HCT116 (cell line): ENCODE measurements at regions not wholly inside any gene's neighbourhood (a gene's known extent, or its start where the extent isn't known, plus 50 kb on each side); places are given as distances from the start of the nearest gene placed in this dataset.

Source experiments
- ATAC-seq: fragments of 200-7000 bp; cut with Tn5 transposase; 2 replicates; pipeline ENCODE4 v1.9.1; 2020; ENCODE audit warnings: mild to moderate bottlenecking, moderate library complexity
- BruUV-seq: library from RNA; stranded (reverse); fragments of 400-500 nt; replicated peaks from 2 replicates; lab custom pipeline; 2021; lab: Mats Ljungman, UMichigan
- CTCF ChIA-PET: fragments of 300-600 bp; sonication (Branson Sonifier 250); formaldehyde crosslinking; loops from one replicate; lab custom pipeline; 2021; ENCODE audit warnings: antibody characterized with exemption; lab: Charles Lee
- POLR2A ChIA-PET: fragments of 300-600, 350-600 bp; sonication (Branson Sonifier 250); formaldehyde crosslinking; loops from one replicate; lab custom pipeline; 2021; ENCODE audit warnings: antibody characterized with exemption; lab: Charles Lee
- RAD21 ChIA-PET, 2 experiments: fragments of 300-600 bp; sonication (Branson Sonifier 250); formaldehyde crosslinking; loops; one replicate each; lab custom pipeline; 2023; ENCODE audit warnings: low total read pairs in 2 of 2; ENCODE audit not compliant: uncharacterized antibody in 2 of 2, unreplicated experiment in 2 of 2, low non-redundant PET in 1 of 2; lab: Charles Lee
- DNase-seq: peaks from one replicate; pipeline ENCODE4 v3.0.0-alpha.2; 2010; ENCODE audit warnings: low read depth, low spot score
- H2AFZ ChIP-seq: fragments of 200-600 bp; shearing (Covaris generic), sonication (generic); 2 replicates; pipeline ENCODE4 v1.6.1; 2017; ENCODE audit warnings: low read depth, mixed run types, mixed read lengths, antibody characterized with exemption, low read length; ENCODE audit not compliant: poor library complexity, severe bottlenecking
- H3K27ac ChIP-seq: 2 replicates; pipeline ENCODE4 v1.5.1; 2012; ENCODE audit warnings: low read depth, low read length
- H3K27me3 ChIP-seq: fragments of 200-600 bp; sonication (generic); 2 replicates; pipeline ENCODE4 v1.6.1; 2016; ENCODE audit warnings: mixed run types, low read length, mixed read lengths; ENCODE audit not compliant: insufficient read depth
- H3K36me3 ChIP-seq, 2 experiments: fragments of 200-500 bp in 1 of 2; fragments of 200-600 bp in 1 of 2; sonication (Bioruptor generic) in 1 of 2; sonication (generic) in 1 of 2; 2 replicates each; pipeline versions ENCODE4 v1.5.1 to v1.6.1; 2014 to 2016; ENCODE audit warnings: low read length in 2 of 2, inconsistent platforms in 1 of 2, mixed read lengths in 1 of 2, mixed run types in 1 of 2; ENCODE audit not compliant: insufficient read depth in 2 of 2, control insufficient read depth in 1 of 2
- H3K4me1 ChIP-seq, 2 experiments: fragments of 200-600 bp in 1 of 2; sonication (generic) in 1 of 2; 2 replicates each; pipeline versions ENCODE4 v1.5.1 to v1.6.1; 2012 to 2017; ENCODE audit warnings: low read length in 2 of 2, inconsistent platforms in 1 of 2, mild to moderate bottlenecking in 1 of 2, mixed read lengths in 1 of 2, mixed run types in 1 of 2, moderate library complexity in 1 of 2; ENCODE audit not compliant: insufficient read depth in 2 of 2, control insufficient read depth in 1 of 2
- H3K4me2 ChIP-seq: fragments of 200-600 bp; sonication (generic); 2 replicates; pipeline ENCODE4 v1.6.1; 2017; ENCODE audit warnings: mixed run types, low read length, mixed read lengths
- H3K4me3 ChIP-seq, 2 experiments: fragments of 200-600 bp in 1 of 2; sonication (generic) in 1 of 2; replicated peaks in 1 of 2; 2 replicates each; pipeline ENCODE4 v1.5.1; 2011 to 2016; ENCODE audit warnings: low read length in 2 of 2, control low read depth in 1 of 2, low read depth in 1 of 2, mild to moderate bottlenecking in 1 of 2, mixed read lengths in 1 of 2, mixed run types in 1 of 2
- H3K79me2 ChIP-seq: fragments of 200-600 bp; sonication (generic); 2 replicates; pipeline ENCODE4 v1.6.1; 2017; ENCODE audit warnings: mild to moderate bottlenecking, mixed run types, low read length, moderate library complexity, mixed read lengths; ENCODE audit not compliant: insufficient read depth
- H3K9ac ChIP-seq: fragments of 200-600 bp; sonication (generic); 2 replicates; pipeline ENCODE4 v1.6.1; 2016; ENCODE audit warnings: low read length, mixed read lengths
- H3K9me2 ChIP-seq: fragments of 200-600 bp; sonication (generic), shearing (Covaris generic); 2 replicates; pipeline ENCODE4 v1.6.1; 2017; ENCODE audit warnings: mixed run types, mild to moderate bottlenecking, moderate library complexity; ENCODE audit not compliant: insufficient read depth
- H3K9me3 ChIP-seq, 2 experiments: fragments of 200-500 bp in 1 of 2; fragments of 200-600 bp in 1 of 2; sonication (Bioruptor generic) in 1 of 2; sonication (generic) in 1 of 2; 2 replicates each; pipeline ENCODE4 v1.6.1; 2014 to 2017; ENCODE audit warnings: low read length in 2 of 2, mixed read lengths in 2 of 2, inconsistent platforms in 1 of 2, low read depth in 1 of 2, mild to moderate bottlenecking in 1 of 2, mixed run types in 1 of 2, moderate library complexity in 1 of 2; ENCODE audit not compliant: control insufficient read depth in 1 of 2, insufficient read depth in 1 of 2
- H4K20me1 ChIP-seq: fragments of 200-600 bp; sonication (generic), shearing (Covaris generic); 2 replicates; pipeline ENCODE4 v1.6.1; 2017; ENCODE audit warnings: mixed run types, mild to moderate bottlenecking, moderate library complexity; ENCODE audit not compliant: insufficient read depth
- CBX3 ChIP-seq: IDR thresholded peaks from 2 replicates; pipeline ENCODE4 v1.6.1; 2012; ENCODE audit warnings: low read depth
- CEBPB ChIP-seq: IDR thresholded peaks from 2 replicates; pipeline ENCODE4 v1.6.1; 2012; ENCODE audit warnings: low read depth
- EGR1 ChIP-seq: IDR thresholded peaks from 2 replicates; pipeline ENCODE4 v1.6.1; 2012; ENCODE audit warnings: low read depth
- ELF1 ChIP-seq: IDR thresholded peaks from 2 replicates; pipeline ENCODE4 v1.6.1; 2012; ENCODE audit warnings: low read depth, borderline replicate concordance
- EZH2phosphoT487 ChIP-seq: fragments of 200-600 bp; IDR thresholded peaks from 2 replicates; pipeline ENCODE4 v1.6.1; 2018; ENCODE audit warnings: antibody characterized with exemption, borderline replicate concordance
- FOSL1 ChIP-seq: IDR thresholded peaks from 2 replicates; pipeline ENCODE4 v1.6.1; 2012; ENCODE audit warnings: low read depth
- JUND ChIP-seq: IDR thresholded peaks from 2 replicates; pipeline ENCODE4 v1.6.1; 2012
- POLR2A ChIP-seq: IDR thresholded peaks from 2 replicates; pipeline ENCODE4 v1.7.0; 2011; ENCODE audit warnings: borderline replicate concordance; ENCODE audit not compliant: insufficient read depth, insufficient read length; ENCODE audit errors: extremely low read depth
- POLR2AphosphoS5 ChIP-seq: IDR thresholded peaks from 2 replicates; pipeline ENCODE4 v1.6.1; 2011; ENCODE audit warnings: mild to moderate bottlenecking, low read depth, low read length, moderate library complexity
- SIN3A ChIP-seq: IDR thresholded peaks from 2 replicates; pipeline ENCODE4 v1.6.1; 2012; ENCODE audit warnings: low read depth
- SP1 ChIP-seq: IDR thresholded peaks from 2 replicates; pipeline ENCODE4 v1.6.1; 2012; ENCODE audit warnings: low read depth
- SRF ChIP-seq: IDR thresholded peaks from 2 replicates; pipeline ENCODE4 v1.6.1; 2012; ENCODE audit warnings: low read depth
- TCF7L2 ChIP-seq: IDR thresholded peaks from 2 replicates; pipeline ENCODE4 v1.7.0; 2011; ENCODE audit warnings: borderline replicate concordance, inconsistent platforms; ENCODE audit not compliant: insufficient read depth, insufficient read length; ENCODE audit errors: extremely low read depth
- ZFX ChIP-seq: fragments of 450-650 bp; IDR thresholded peaks from 2 replicates; pipeline ENCODE4 v1.6.1; 2017
- intact Hi-C: fragments of 100-400 bp; cut with micrococcal nuclease; formaldehyde crosslinking; loops from 2 replicates; pipeline ENCODE4 v1.10.0; 2022
- TF ChIP-seq, protein P1 (sequence below), 3 experiments: fragments of 200-600 bp in 1 of 3; sonication (generic) in 1 of 3; IDR thresholded peaks in 2 of 3; conservative IDR thresholded peaks in 1 of 3; 2 replicates each; pipeline ENCODE4 v1.5.1; 2012 to 2017; ENCODE audit warnings: low read depth in 2 of 3, low read length in 2 of 3, antibody characterized with exemption in 1 of 3, borderline replicate concordance in 1 of 3, control low read depth in 1 of 3, mild to moderate bottlenecking in 1 of 3, mixed read lengths in 1 of 3, mixed run types in 1 of 3, moderate library complexity in 1 of 3; ENCODE audit not compliant: insufficient read depth in 1 of 3
- TF ChIP-seq, protein P2 (sequence below): IDR thresholded peaks from 2 replicates; pipeline ENCODE4 v1.6.1; 2011; ENCODE audit warnings: mild to moderate bottlenecking, low read length, moderate library complexity; ENCODE audit not compliant: insufficient replicate concordance; ENCODE audit errors: extremely low read depth
- TF ChIP-seq, protein P3 (sequence below): IDR thresholded peaks from 2 replicates; pipeline ENCODE4 v1.6.1; 2012; ENCODE audit warnings: low read depth
- TF ChIP-seq, protein P4 (sequence below): IDR thresholded peaks from 2 replicates; pipeline ENCODE4 v1.6.1; 2012
- TF ChIP-seq, protein P5 (sequence below): IDR thresholded peaks from 2 replicates; pipeline ENCODE4 v1.6.1; 2012

DNA sequence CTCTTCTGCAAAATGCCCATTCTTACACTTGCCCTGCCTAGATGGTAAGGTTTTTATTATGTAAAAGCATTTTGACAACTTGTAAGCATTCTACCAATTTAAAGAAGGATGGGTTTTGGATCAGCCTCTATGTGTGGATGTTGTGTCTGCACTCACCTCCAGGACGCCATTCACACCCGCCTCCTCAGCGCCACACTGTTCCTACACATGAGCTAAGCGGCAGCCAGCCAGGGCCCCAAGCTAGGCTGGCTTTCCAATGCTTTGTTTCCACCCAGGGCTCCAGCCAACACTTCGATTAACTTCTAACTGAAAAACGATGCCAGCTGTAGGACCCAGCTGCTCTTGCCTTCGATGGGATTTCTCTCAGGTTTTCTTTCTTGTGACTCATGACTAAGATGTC is 73.3 kb upstream of the FZD7 start:
- Histone ChIP-seq H3K27ac (no peak overlapping the region), H3K79me2 (no peaks in the 10 kb centered on the region), H2AFZ (no peak overlapping the region), H3K4me2 (no peak overlapping the region), H4K20me1 (no peaks in the 10 kb centered on the region)
- ATAC-seq = no peak
- CTCF ChIA-PET = no interaction called here
- RAD21 ChIA-PET = no interaction called here
- POLR2A ChIA-PET = no interaction called here
- TF ChIP-seq SRF = no peak
- no peak for TF ChIP-seq SIN3A
- TF ChIP-seq POLR2AphosphoS5 = no peak
- no peak for TF ChIP-seq EZH2phosphoT487
- TF ChIP-seq, protein P1, sequence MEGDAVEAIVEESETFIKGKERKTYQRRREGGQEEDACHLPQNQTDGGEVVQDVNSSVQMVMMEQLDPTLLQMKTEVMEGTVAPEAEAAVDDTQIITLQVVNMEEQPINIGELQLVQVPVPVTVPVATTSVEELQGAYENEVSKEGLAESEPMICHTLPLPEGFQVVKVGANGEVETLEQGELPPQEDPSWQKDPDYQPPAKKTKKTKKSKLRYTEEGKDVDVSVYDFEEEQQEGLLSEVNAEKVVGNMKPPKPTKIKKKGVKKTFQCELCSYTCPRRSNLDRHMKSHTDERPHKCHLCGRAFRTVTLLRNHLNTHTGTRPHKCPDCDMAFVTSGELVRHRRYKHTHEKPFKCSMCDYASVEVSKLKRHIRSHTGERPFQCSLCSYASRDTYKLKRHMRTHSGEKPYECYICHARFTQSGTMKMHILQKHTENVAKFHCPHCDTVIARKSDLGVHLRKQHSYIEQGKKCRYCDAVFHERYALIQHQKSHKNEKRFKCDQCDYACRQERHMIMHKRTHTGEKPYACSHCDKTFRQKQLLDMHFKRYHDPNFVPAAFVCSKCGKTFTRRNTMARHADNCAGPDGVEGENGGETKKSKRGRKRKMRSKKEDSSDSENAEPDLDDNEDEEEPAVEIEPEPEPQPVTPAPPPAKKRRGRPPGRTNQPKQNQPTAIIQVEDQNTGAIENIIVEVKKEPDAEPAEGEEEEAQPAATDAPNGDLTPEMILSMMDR (IDR thresholded peaks at IDR 0.05 in 2 of 3, conservative IDR thresholded peaks at IDR 0.05 in 1 of 3; ENCODE audit: borderline replicate concordance in 1 of 3, insufficient read depth in 1 of 3, low read depth in 2 of 3, low read length in 2 of 3) = no peak
- no peak for TF ChIP-seq FOSL1
- no peak for TF ChIP-seq ELF1
- TF ChIP-seq, protein P2, sequence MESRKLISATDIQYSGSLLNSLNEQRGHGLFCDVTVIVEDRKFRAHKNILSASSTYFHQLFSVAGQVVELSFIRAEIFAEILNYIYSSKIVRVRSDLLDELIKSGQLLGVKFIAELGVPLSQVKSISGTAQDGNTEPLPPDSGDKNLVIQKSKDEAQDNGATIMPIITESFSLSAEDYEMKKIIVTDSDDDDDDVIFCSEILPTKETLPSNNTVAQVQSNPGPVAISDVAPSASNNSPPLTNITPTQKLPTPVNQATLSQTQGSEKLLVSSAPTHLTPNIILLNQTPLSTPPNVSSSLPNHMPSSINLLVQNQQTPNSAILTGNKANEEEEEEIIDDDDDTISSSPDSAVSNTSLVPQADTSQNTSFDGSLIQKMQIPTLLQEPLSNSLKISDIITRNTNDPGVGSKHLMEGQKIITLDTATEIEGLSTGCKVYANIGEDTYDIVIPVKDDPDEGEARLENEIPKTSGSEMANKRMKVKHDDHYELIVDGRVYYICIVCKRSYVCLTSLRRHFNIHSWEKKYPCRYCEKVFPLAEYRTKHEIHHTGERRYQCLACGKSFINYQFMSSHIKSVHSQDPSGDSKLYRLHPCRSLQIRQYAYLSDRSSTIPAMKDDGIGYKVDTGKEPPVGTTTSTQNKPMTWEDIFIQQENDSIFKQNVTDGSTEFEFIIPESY = no peak
- TF ChIP-seq SP1 = no peak
- TF ChIP-seq, protein P3, sequence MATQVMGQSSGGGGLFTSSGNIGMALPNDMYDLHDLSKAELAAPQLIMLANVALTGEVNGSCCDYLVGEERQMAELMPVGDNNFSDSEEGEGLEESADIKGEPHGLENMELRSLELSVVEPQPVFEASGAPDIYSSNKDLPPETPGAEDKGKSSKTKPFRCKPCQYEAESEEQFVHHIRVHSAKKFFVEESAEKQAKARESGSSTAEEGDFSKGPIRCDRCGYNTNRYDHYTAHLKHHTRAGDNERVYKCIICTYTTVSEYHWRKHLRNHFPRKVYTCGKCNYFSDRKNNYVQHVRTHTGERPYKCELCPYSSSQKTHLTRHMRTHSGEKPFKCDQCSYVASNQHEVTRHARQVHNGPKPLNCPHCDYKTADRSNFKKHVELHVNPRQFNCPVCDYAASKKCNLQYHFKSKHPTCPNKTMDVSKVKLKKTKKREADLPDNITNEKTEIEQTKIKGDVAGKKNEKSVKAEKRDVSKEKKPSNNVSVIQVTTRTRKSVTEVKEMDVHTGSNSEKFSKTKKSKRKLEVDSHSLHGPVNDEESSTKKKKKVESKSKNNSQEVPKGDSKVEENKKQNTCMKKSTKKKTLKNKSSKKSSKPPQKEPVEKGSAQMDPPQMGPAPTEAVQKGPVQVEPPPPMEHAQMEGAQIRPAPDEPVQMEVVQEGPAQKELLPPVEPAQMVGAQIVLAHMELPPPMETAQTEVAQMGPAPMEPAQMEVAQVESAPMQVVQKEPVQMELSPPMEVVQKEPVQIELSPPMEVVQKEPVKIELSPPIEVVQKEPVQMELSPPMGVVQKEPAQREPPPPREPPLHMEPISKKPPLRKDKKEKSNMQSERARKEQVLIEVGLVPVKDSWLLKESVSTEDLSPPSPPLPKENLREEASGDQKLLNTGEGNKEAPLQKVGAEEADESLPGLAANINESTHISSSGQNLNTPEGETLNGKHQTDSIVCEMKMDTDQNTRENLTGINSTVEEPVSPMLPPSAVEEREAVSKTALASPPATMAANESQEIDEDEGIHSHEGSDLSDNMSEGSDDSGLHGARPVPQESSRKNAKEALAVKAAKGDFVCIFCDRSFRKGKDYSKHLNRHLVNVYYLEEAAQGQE = no peak
- TF ChIP-seq JUND = no peak
- no peak for TF ChIP-seq CEBPB
- TF ChIP-seq POLR2A = no peak
- TF ChIP-seq TCF7L2 = no peak
- no peak for TF ChIP-seq EGR1
- TF ChIP-seq, protein P4, sequence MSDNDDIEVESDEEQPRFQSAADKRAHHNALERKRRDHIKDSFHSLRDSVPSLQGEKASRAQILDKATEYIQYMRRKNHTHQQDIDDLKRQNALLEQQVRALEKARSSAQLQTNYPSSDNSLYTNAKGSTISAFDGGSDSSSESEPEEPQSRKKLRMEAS = no peak
- TF ChIP-seq ZFX = no peak
- no peak for TF ChIP-seq CBX3
- TF ChIP-seq, protein P5, sequence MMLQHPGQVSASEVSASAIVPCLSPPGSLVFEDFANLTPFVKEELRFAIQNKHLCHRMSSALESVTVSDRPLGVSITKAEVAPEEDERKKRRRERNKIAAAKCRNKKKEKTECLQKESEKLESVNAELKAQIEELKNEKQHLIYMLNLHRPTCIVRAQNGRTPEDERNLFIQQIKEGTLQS = no peak
- TF ChIP-seq, all 23 proteins: peak for 0
- no peaks in the 10 kb centered on the region for H3K36me3 ChIP-seq
- DNase-seq = no peak
- peaks cover 13% of the 10 kb centered on the region; the same call in 1 of the 2 replicates for H3K27me3 ChIP-seq
- no TSS peak for BruUV-seq
- no peaks in the 10 kb centered on the region for H3K9me3 ChIP-seq
- intact Hi-C loops = no loop called here
- no peaks in the 10 kb centered on the region for H3K9me2 ChIP-seq
- no peaks in the 10 kb centered on the region for H3K4me1 ChIP-seq
- H3K4me3 ChIP-seq = no peak overlapping the region
- H3K9ac ChIP-seq = no peak overlapping the region
